Bronchial epithelial cell (primary cell): ENCODE measurements at regions not wholly inside any gene's neighbourhood (a gene's known extent, or its start where the extent isn't known, plus 50 kb on each side); places are given as distances from the start of the nearest gene placed in this dataset.

Experiments used
- DNase-seq: peaks from one replicate; pipeline ENCODE4 v3.0.0-alpha.2; 2010; ENCODE audit warnings: low read depth
- FAIRE-seq: peaks from 2 replicates; lab custom pipeline; 2011; peaks lifted over from hg19 to GRCh38; lab: Jason Lieb, UNC
- H3K27me3 ChIP-seq: 2 replicates; pipeline ENCODE4 v1.5.1; 2011; ENCODE audit warnings: low read length; ENCODE audit not compliant: control insufficient read depth, insufficient read depth
- H3K36me3 ChIP-seq: 2 replicates; pipeline ENCODE4 v1.5.1; 2011; ENCODE audit warnings: low read length; ENCODE audit not compliant: control insufficient read depth, insufficient read depth
- H3K4me3 ChIP-seq: 2 replicates; pipeline ENCODE4 v1.5.1; 2011; ENCODE audit warnings: mild to moderate bottlenecking, low read depth, low read length, control low read depth
- TF ChIP-seq, protein P1 (sequence below): IDR thresholded peaks from 2 replicates; pipeline ENCODE4 v1.5.1; 2011; ENCODE audit warnings: mild to moderate bottlenecking, moderate library complexity, low read length, control low read depth, inconsistent platforms; ENCODE audit not compliant: insufficient read depth, severe bottlenecking

DNA sequence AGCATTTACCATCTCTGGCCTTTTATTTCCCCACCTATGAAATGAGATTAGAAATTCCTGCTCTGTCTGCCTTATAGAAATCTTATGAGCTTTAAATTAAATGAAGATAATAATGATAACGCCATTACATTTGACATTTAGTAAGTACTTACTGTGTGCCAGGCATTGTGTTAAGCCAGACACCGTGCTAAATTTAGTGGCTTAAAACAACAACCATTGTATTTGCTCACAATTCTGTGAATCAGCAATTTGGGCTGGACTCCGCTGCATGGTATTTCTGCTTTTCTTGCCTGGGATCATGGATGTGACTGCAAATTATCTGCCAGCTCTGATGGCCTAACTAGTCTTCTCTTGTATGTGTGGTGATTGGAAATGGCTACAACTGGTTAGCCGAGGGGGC lies 56.4 kb upstream of the CCDC6 start:
- peak; percentile 13 for FAIRE-seq
- Histone ChIP-seq H3K36me3 (no peaks in the 10 kb centered on the region), H3K4me3 (no peak overlapping the region), H3K27me3 (no peaks in the 10 kb centered on the region)
- TF ChIP-seq, protein P1, sequence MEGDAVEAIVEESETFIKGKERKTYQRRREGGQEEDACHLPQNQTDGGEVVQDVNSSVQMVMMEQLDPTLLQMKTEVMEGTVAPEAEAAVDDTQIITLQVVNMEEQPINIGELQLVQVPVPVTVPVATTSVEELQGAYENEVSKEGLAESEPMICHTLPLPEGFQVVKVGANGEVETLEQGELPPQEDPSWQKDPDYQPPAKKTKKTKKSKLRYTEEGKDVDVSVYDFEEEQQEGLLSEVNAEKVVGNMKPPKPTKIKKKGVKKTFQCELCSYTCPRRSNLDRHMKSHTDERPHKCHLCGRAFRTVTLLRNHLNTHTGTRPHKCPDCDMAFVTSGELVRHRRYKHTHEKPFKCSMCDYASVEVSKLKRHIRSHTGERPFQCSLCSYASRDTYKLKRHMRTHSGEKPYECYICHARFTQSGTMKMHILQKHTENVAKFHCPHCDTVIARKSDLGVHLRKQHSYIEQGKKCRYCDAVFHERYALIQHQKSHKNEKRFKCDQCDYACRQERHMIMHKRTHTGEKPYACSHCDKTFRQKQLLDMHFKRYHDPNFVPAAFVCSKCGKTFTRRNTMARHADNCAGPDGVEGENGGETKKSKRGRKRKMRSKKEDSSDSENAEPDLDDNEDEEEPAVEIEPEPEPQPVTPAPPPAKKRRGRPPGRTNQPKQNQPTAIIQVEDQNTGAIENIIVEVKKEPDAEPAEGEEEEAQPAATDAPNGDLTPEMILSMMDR = no peak
- no peak for DNase-seq

DNA sequence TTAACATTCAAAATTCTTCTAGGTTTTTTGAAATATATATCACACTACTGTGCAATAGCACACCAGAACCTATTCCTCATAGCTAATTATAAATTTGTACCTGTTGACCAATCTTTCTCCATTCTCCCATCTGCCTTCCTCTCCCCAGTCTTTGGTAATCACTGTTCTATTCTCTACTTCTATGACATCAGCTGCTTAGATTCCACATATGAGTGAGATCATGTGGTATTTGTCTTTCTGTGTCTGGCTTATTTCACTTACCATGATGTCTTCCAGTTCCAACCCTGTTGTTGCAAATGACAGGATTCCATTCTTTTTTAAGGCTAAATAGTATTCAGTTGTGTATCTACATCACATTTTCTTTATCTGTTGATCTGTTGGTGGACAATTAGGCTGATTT lies 54.4 kb upstream of the CCDC6 start:
- DNase-seq (peak; percentile 4), FAIRE-seq (no peak)
- no peaks in the 10 kb centered on the region for H3K27me3 ChIP-seq
- TF ChIP-seq, protein P1 = no peak
- no peaks in the 10 kb centered on the region for H3K36me3 ChIP-seq
- no peak overlapping the region for H3K4me3 ChIP-seq

DNA sequence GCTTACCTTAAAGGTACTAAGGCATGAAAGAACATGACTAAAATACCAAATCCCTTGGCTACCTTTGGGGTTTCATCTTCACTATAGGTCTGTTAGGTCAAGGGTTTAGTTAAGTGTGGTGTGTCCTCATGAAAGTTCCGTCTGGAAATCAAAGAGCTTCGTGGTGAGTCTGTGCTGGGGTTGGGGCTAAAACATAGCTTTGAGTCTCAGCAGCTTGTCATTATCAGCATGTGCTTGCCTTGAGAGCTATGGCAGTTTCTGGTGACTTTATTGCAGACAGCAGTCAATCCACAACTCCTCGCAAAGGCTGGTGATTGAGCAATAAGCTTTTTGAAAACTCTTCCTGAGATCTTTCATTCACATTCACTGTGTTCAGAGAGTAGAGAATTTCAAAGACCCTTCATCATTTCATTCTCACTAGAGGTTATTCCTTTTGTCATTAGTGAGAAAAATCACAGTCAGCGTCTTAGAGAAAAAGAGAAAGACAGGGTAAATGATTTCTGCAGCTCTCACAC lies 53.2 kb upstream of the CCDC6 start:
- H3K27me3 ChIP-seq = no peaks in the 10 kb centered on the region
- peak; percentile 28 for FAIRE-seq
- no peak overlapping the region for H3K4me3 ChIP-seq
- no peaks in the 10 kb centered on the region for H3K36me3 ChIP-seq
- TF ChIP-seq, protein P1 = no peak
- DNase-seq = no peak

DNA sequence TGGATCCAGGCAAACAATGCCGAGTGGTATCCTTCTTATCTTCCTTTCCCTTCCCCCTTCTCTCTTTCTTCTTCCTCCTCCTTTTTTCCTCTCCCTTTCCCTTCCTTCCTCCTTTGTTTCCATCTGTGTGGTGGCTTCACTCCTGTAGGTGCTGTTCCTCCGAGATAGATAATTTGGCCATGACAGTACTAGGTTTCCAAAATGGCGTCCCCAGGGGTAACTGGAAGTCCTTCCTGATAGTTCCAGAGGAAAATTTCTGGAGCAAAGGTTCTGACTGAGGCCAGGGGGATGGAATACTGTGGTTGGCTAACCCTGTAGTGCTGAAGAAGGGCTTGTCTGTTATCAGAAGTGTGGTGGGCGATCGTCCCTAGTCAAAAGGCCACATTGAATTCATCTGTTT lies 52.5 kb upstream of the CCDC6 start:
- FAIRE-seq = no peak
- no peak for DNase-seq
- Histone ChIP-seq H3K4me3 (no peak overlapping the region), H3K36me3 (no peaks in the 10 kb centered on the region), H3K27me3 (no peaks in the 10 kb centered on the region)
- TF ChIP-seq, protein P1 = no peak

DNA sequence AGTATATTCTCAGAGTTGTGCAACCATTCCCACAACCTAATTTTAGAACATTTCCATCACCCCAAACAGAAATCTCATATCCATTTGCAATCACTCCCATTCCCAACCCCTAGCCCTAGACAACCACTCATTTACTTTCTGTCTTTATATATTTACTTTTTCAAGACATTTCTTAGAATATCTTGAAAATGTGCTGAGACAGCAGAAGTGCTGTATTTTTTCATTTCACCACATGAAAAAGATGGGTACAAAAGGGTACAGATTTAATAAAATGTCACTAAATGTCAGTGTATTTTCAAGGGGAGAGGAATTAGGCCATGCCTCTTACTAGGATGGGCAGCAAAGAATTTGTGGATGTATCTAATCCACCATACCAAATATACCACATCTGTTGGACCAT lies 51.6 kb upstream of the CCDC6 start:
- Histone ChIP-seq H3K27me3 (no peaks in the 10 kb centered on the region), H3K4me3 (no peak overlapping the region), H3K36me3 (no peaks in the 10 kb centered on the region)
- no peak for DNase-seq
- TF ChIP-seq, protein P1 = no peak
- FAIRE-seq = no peak
